Stimulated activated CD4-positive, alpha-beta T cell treated with anti-CD3 and anti-CD28 coated beads, Interleukin-4, amount 100 ng/mL, for 48 hours (primary cell): ENCODE measurements at regions not wholly inside any gene's neighbourhood (a gene's known extent, or its start where the extent isn't known, plus 50 kb on each side); places are given as distances from the start of the nearest gene placed in this dataset.
"Not testable (repeated sequence)": the region's sequence is repeated elsewhere in the genome, so short reads cannot be mapped to it uniquely, and the experiment has no call there.

Experiments
- DNase-seq, 2 donors: peaks; one replicate each; pipeline ENCODE4 v3.0.0-alpha.2; 2020; ENCODE audit warnings: low read depth in 2 of 2

GRCh38 chr18:77373730-77374445 is 124.2 kb downstream of the GALR1 start:
- no peak for DNase-seq

GRCh38 chr18:77374446-77374805 is 124.8 kb downstream of the GALR1 start:
- DNase-seq: no peak

- DNase-seq: no peak
These were observed 126.5 kb downstream of the GALR1 start for GRCh38 chr18:77376043-77376732.

- DNase-seq: no peak
These were observed 127.1 kb downstream of the GALR1 start for GRCh38 chr18:77376733-77377094.

DNA sequence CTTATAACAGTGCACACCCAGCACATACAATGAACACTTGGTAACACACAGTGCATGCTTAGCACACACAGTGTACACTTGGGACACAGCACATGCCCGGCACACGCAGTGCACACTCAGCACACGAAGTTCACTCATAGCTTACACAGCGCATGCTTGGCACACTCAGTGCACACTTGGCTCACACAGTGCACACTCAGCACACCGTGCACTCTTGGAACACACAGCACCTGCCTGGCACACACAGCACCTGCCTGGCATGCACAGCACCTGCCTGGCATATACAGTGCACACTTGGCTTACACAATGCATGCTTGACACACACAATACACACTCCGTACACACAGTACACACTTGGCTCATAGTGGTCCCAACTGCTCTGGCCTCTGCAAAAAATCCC is 128.2 kb downstream of the GALR1 start:
- DNase-seq: no peak

DNA sequence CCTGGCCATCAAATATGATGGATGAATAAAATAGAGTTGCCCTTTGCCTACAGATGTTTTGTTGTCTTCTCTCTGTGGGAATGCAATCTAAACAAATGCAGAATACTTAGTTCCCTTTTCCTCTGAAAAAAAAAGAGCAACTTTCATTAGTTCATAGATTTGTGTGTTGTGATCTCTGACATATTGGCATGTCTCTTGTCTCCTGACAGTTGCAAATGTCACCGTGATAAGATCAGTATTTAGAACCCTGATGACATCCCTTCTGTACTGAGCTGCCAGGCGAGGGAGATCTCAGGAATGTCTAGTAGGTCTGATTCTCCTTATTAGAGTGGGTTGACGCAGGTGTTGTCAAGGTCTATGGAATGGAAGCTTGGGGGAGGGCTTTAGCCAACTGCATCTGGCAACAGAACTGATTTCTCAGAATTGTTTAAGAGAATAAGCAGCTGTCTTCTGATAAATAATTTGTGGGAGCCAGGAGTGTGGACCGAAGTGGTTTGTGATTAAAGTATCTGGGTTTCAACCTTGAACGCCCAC is 130.4 kb downstream of the GALR1 start:
- DNase-seq: no peak

DNA sequence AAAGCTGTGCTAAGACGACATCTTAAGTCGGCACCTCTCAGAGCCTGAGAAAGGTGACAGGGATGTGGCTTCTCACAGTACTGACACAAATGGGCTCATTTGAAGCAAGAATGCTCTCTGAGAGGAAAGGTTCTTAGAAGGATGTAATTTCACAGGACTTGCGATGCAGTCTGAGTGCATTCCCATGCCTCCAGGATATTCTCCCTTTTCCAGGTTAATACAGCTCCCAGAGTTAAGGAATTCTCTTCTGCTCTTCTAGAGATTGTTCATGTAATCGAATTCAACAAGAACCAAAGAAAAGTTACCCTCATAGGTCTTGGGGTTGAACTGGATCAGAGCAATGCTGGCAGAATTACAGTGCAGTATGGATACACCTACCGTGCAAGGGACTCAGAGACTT is 131.0 kb downstream of the GALR1 start:
- no peak for DNase-seq

DNA sequence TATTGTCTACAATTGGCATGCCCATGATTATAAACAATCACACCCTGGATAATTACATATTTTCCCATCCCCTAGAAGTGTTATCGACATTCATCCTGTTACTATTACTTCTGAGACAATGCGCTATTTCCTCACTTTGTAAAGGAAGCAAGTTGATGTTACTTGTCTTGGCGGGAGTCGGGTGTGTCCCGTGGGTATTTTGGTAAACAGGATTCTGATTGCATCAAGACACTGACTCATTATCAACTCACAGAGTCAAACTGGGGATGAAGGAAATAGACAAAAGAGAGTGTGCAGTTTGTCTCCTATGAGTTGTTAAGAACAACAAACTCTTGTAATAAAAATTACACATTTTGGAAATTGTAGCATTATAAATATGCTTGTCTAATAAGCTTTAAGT is 142.7 kb downstream of the GALR1 start:
- DNase-seq: no peak

- no peak for DNase-seq
These were observed 143.9 kb downstream of the GALR1 start for GRCh38 chr18:77393519-77393918.

DNA sequence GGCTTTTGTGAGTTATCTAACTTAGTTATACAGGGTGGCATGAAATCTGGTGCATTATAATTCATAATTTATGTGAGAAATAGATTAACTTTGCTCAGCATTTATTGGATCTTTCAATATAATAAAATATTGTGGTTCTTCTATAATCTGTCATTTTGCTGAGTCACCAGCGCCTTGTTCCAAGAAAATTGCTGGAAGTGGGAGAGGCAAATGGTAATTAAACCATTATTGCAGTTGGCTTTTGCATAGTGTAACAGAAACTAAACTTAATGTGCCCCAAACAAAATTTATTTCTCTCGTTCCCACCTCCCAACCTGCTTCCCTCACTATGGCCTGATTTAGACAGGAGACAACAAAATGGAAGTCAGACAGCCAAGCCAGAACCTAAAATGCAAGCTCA is 146.3 kb downstream of the GALR1 start:
- no peak for DNase-seq

DNA sequence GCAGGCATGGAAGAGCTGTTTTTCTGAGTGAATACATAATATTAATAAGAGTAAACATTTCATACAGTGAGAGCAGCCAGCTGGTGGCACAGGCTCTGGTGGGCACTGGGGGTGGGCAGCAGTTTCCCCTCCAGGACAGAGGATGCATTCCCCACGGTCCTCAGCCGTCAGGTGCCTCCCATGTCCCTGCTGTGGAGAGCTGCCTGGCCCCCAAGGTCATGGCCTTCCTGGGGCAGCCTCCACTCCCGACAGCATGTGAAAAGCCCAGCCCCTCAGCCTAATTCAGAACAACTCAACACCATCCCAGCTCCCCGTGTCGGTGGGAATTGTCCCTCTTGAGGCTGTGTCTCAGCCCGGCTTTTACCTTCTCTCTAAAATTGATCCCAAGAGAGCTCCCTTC is 147.4 kb downstream of the GALR1 start:
- DNase-seq: no peak

GRCh38 chr18:77397617-77398016 is 148.0 kb downstream of the GALR1 start:
- DNase-seq: no peak

GRCh38 chr18:77400561-77400960 is 150.9 kb downstream of the GALR1 start:
- DNase-seq: no peak

GRCh38 chr18:77401173-77401572 is 151.5 kb downstream of the GALR1 start:
- DNase-seq: no peak

DNA sequence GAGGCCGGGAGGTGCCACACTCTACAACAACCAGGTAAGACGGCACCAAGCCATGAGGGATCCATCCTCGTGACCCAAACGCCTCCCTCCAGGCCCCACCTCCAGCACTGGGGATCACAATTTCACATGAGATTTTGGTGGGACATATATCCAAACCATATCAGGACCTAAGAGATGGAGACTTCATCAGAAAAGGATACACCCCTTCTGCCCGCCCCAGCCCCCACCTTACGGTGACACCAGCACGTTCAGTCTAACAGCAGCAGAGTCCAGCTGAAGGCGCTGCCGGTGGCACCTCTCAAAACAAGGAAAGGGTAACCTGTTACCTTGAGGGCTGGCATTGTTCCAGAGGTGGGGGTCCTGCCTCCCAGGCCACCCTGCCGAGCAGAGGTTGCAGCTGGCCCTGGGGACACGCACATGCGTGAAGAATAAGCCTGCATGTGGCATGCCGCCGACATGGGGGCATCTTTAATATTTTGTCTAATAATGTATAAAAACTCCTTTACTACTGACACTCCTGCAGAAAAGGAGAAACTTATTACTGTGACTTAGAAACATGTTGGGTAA is 154.4 kb downstream of the GALR1 start:
- no peak for DNase-seq

- no peak for DNase-seq
These were observed 155.4 kb downstream of the GALR1 start for GRCh38 chr18:77405096-77405495.

- no peak for DNase-seq
These were observed 158.1 kb downstream of the GALR1 start for GRCh38 chr18:77407733-77408132.

GRCh38 chr18:77421546-77421945 is 171.9 kb downstream of the GALR1 start:
- DNase-seq: not testable (repeated sequence)

DNA sequence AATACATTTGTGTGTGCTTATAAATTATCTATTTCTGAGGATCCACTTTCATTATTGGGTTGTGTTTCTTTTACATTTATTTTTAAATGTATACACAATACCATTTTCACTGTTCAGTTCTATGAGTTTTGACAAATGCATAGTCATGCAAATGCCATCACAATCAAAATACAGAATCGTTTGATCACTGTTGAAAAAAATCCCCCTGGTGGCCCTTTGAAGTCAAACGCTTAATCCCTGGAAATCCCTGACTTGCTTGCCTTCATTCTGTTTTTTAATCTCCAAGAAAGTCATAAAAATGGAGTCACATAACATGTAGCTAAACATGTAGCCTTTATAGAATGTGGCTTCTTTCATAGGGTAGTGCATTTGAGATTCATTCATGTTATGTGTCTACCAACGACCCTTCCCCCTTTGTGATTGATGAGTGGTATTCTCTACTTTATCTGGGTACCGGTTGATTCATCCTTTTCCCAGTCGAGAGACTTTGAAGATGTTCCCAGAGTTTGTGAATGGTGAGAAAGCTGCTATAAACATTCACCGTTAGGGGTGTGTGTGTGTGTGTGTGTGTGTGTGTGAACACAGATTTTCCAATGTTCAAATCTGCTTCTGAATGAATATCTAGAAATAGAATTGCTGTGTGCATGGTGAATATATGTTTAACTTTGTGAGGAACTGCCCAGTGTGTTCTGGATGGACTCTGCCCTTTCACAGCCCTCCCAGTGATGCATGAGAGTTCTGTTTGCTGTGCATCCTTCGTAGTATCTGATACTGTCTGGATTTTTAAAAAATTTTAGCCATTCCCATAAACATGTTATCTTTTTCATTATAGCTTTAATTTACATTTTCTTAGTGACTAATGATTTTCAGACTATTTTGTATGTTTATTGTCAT is 173.6 kb downstream of the GALR1 start:
- no peak for DNase-seq

DNA sequence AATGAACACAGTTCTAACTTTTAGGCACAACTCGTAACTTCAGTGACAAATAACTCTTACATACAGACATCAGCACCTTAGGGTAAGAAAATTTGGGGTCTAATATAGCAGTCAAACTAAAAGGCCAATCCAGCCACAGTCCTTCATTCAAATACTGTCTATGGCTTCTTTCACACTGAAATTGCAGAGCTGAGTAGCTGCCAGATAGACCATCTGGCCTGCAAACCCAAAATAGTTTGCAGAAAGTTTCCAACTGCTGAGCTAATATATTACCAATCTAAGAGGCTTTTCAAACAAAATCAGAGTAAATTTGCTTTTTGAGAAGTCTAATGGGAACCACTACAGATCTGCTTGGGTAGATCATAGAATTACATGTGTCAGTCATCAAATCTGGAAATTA is 183.4 kb downstream of the GALR1 start:
- DNase-seq: no peak

- no peak for DNase-seq
These were observed 190.2 kb downstream of the GALR1 start for GRCh38 chr18:77439888-77440287.

DNA sequence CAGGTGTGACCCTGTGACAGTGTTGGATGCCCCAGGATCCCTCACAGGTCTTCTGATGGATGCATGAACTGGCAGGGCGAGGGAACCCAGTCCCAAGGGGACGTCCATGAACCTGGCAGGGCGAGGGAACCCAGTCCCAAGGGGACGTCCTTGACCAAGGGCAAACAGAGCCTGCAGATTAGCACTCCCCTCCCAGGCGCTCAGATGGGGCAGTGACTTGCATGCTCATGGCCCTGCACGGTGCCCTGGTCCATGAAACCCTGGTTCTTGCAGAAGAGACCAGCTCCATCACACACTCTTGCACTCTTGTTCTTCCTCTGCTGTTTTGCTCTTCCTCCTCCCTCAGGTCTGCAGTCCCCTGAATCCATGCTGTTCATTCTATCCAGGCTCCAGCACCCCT is 192.7 kb downstream of the GALR1 start:
- no peak for DNase-seq
